Astrocyte (in vitro differentiated cells and primary cell): ENCODE measurements at regions not wholly inside any gene's neighbourhood (a gene's known extent, or its start where the extent isn't known, plus 50 kb on each side); places are given as distances from the start of the nearest gene placed in this dataset.

Experiments used
- EZH2 ChIP-seq: IDR thresholded peaks from 2 replicates; pipeline ENCODE4 v1.6.1; 2012; ENCODE audit warnings: mild to moderate bottlenecking, low read length, inconsistent platforms; ENCODE audit not compliant: insufficient read depth
- TF ChIP-seq, protein P1 (sequence below): IDR thresholded peaks from 2 replicates; pipeline ENCODE4 v1.5.1; 2011; ENCODE audit warnings: low read depth, mild to moderate bottlenecking, inconsistent platforms, low read length, moderate library complexity; ENCODE audit not compliant: insufficient read depth

DNA sequence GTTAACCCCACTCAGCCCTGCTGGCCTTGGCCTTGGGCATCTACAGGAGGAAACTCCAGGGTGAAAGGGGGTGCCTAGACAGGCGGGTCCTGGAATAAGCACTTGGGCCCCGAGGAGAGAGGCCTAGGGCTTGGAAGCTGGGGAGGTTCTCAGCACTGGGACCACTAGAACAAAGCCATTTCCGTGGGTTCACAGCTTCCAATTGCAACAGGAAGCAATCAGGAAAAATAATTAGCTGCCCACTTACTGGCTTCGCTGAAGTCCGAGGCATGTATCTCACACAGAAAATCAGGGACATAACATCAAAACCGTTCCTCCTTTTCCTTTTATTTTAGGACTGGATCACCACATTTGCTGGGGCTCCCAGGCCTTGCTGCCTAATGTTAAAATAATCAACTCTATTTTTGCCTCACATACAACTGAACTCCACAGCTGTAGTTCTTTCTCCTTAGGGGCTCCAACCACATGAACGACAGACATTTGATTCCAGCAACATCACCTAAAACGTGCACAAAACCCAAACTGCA is 161.1 kb upstream of the GRK3 start:
- TF ChIP-seq, protein P1, sequence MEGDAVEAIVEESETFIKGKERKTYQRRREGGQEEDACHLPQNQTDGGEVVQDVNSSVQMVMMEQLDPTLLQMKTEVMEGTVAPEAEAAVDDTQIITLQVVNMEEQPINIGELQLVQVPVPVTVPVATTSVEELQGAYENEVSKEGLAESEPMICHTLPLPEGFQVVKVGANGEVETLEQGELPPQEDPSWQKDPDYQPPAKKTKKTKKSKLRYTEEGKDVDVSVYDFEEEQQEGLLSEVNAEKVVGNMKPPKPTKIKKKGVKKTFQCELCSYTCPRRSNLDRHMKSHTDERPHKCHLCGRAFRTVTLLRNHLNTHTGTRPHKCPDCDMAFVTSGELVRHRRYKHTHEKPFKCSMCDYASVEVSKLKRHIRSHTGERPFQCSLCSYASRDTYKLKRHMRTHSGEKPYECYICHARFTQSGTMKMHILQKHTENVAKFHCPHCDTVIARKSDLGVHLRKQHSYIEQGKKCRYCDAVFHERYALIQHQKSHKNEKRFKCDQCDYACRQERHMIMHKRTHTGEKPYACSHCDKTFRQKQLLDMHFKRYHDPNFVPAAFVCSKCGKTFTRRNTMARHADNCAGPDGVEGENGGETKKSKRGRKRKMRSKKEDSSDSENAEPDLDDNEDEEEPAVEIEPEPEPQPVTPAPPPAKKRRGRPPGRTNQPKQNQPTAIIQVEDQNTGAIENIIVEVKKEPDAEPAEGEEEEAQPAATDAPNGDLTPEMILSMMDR, result no peak
- TF ChIP-seq EZH2, result no peak
